Stimulated activated CD8-positive, alpha-beta memory T cell treated with anti-CD3 and anti-CD28 coated beads, Interleukin-7, amount 100 ng/mL, for 48 hours (primary cell): ENCODE measurements at regions not wholly inside any gene's neighbourhood (a gene's known extent, or its start where the extent isn't known, plus 50 kb on each side); places are given as distances from the start of the nearest gene placed in this dataset.
A peak's percentile ranks its signal among the peaks of the same experiment; 100 is the strongest.
"Not testable (repeated sequence)": the region's sequence is repeated elsewhere in the genome, so short reads cannot be mapped to it uniquely, and the experiment has no call there.

Experiments used
- DNase-seq, 2 donors: peaks; one replicate each; pipeline ENCODE4 v3.0.0-alpha.2; 2020; ENCODE audit warnings: low read depth in 1 of 2; ENCODE audit errors: extremely low read depth in 1 of 2

GRCh38 chr10:11403646-11404045 is 207.8 kb downstream of the USP6NL start:
- DNase-seq: not testable (repeated sequence)

GRCh38 chr10:11403116-11403515 is 208.3 kb downstream of the USP6NL start:
- peak in 1 of 2 donors; percentile 37 for DNase-seq

GRCh38 chr10:11402392-11402791 is 209.1 kb downstream of the USP6NL start:
- no peak for DNase-seq

GRCh38 chr10:11401264-11402235 is 209.9 kb downstream of the USP6NL start:
- DNase-seq: no peak

DNA sequence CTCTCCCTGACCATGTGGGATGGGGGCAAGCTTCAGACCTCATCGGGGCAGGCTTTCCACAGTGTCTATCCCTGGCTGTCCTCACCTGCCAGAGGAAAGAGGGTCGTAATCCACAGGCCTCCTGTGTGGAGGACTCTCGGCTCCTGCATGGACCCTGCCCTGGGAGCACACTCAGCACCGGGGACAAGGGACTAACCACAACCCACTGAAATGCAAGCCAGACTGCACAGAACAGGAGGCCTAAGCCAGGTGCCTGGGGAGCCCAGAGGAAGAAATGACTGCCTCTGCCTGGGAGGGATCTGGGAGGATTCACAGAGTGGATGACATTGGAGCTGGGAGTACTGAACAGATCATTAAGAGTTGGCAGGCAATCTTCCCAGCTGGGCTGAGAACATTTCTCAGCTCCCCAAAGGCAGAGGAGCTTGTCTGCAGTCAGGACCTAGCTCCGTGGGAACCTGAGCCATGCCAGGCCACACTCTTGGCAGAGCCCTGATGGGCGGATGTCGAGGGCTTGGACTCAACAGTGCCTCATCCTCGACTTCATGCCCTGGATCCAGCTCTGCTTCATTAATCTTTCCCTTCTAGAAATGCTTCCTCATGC is 213.4 kb downstream of the USP6NL start:
- DNase-seq: no peak

GRCh38 chr10:11397077-11397965 is 214.1 kb downstream of the USP6NL start:
- DNase-seq: no peak

DNA sequence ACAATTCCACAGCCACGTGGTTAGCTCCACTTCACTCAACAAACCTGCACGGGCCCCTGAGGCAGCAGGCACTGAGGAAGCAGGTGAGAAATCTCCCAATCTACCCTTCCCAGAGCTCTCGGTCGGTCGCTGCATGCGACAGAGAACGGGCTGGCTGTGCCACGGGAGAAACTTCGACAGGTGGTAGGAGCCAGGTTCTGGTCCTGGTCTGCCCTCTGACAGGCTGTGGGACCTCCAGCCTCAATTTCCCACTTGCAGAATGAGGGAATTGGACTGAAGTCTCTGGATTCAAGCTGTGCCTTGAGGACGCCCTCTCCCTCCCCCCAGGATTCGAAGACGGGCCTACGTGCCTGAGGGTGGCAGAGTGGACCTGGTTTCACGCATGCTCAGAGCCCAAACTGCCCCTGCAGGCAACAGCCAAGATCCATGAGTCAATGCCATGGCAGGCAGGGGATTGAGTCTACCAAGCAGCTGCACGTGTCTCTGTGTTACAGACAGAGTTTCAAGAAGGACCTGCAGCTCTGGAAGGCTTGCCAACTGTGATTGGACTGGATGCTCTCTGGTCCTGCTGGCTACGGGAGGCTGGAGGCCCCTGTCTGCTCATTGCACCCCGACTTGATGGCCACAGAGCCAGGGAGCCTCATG is 215.0 kb downstream of the USP6NL start:
- no peak for DNase-seq

DNA sequence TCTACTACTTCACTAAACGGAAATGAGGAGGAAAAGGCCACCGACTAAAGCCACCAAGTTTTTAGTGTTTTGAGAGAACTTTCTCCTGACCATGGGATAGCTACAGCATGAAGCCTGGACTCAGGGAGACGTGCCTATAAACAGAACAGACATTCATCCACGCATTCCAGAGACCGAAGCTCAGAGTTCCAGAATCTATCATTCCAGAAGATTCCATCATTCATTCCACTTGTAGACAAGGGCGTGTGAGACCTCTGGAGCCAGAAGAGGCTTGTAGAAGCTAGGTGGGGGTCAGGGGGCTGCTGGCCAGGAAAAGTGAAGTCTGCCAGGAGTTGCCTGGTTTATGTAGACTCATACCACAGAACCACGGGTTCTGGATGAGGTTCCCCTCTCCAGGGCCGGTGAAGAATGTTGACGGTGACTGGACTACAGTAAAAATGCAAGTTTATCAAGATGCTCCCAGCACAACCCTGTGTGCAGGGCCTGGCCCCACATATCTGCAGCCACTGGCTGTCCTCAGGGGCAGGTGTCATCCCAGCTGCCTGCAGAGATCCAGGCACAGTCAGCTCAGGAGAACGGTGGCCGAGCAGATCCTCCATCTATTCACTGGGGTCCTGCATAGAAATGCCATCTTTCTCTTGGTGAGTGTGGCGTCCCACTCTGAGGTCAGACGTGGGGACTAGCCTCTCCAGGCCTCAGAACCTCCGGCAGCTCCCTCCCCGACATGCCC is 215.7 kb downstream of the USP6NL start:
- no peak for DNase-seq

DNA sequence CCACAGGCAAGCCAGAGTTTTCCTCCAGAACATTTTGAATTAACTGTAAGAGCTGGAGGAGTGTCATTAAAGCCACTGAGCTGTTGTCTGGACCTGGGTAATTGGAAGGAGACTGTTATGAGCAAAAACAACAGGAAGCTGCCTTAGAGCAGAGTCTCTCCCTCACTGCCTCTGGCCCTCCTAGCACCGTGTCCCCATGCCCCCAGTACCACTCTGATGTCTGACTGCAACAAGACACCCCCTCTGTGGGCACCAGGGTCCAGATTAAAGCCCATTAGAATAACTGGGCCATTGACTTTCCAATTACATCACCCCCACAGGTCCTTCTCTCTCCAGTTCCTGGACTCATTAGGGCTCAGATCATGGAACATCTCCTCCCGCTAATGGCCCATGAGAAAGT is 216.3 kb downstream of the USP6NL start:
- DNase-seq: no peak

DNA sequence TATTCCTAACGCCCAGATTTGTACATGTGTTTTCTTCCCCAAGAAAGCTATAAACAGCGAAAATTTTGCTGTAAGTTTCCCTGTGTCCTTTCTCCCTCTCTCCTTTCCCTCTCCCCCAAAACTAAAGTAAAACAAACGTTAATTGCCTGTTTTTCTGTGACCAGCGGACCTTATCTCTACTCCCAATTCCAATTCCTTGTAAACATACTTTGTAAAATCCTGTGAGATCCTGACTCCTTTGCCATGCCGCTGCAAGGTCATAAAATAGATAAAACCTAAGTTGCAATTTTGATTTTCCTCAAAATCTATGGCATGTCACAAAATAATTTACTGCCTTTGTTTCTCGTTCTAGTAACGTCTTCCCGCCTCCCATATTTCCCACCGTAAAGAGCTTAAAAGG is 217.6 kb downstream of the USP6NL start:
- DNase-seq: no peak

- DNase-seq: no peak
Observed at GRCh38 chr10:11392776-11393175, 218.7 kb downstream of the USP6NL start.

DNA sequence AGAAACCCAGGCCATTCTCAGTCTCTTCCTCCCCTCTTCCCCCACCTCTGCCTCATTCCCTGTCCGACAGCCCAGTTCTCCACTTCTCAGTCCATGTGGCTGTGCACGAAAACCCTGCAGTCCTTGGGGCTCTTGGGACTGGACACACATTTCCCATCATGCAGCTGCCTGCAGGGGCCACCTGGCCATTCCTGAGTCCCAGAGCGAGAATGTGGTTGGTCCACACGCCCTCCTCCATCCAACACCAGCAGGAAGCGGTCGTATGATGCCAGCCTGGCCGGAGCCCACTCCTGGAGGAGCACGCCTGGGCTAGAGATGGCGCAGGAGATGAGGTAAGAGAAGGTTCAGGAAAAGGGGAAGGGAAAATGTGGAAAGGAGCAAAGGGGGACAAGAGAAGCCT is 222.5 kb downstream of the USP6NL start:
- DNase-seq: no peak

DNA sequence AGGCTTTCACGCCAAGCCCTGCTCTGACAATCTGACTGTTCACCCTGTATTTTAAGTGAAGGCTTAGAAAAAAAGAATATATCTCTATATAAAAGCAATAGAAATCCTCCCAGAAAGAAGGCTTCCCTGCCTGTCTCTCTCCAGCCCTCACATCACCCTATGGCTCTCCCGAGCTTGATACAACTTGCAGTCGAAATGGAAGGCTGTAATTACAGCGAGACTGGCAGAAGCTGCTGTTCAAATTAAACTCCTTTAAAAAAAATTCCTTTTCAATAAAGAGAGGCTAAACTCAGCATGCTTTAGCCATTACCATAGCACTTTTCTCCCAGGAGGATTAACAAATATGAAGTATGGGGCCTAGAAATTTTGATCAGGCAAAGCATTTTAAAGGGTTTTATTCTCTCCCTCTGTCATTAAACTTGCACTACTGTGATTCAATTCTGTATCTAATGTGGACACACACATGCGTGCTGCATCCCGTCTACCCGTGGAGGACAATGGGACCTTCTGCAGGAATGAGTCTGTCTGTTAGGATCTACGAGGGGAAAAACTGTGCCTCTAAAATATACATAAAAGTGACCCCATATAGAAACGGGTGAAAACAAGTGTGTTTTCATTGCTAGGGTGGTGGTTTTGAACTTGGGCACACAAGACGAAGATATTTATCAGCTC is 223.8 kb downstream of the USP6NL start:
- DNase-seq: no peak

DNA sequence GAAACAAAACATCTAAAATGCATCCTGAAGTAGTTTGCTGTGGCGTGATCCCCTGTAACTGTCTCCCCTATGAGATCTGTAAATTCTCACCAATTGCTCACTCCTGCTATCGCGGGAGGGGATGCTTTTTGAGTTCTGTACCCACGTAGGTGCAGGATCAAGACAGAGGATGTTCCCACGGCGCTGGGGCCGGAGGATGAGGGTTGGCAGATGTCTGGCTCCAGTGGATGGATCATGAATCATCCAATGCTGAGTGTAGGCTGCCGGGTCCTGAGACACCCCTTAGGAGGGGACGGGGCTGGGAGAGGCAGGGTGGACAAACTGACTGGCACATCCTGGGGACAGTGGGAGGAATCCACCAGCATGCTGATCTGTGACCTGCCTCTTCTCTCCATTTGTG is 224.4 kb downstream of the USP6NL start:
- DNase-seq: no peak
